HEK293T (cell line): ENCODE measurements at regions not wholly inside any gene's neighbourhood (a gene's known extent, or its start where the extent isn't known, plus 50 kb on each side); places are given as distances from the start of the nearest gene placed in this dataset.

Experiments used
- CTCF ChIA-PET: fragments of 350-600 bp; formaldehyde crosslinking; extraction: SDS; loops from one replicate; lab custom pipeline; 2021; ENCODE audit warnings: antibody characterized with exemption, inconsistent platforms; lab: Yijun Ruan, JAX
- POLR2A ChIA-PET: fragments of 350-600 bp; formaldehyde crosslinking; extraction: SDS; loops from one replicate; lab custom pipeline; 2020; ENCODE audit warnings: antibody characterized with exemption, inconsistent platforms; lab: Yijun Ruan, JAX
- DNase-seq: peaks from one replicate; pipeline ENCODE4 v3.0.0; 2012; ENCODE audit warnings: mixed read lengths; ENCODE audit errors: extremely low spot score
- ARNT ChIP-seq: fragments of 450-650 bp; IDR thresholded peaks from 2 replicates; pipeline ENCODE4 v1.6.1; 2017; ENCODE audit warnings: mild to moderate bottlenecking
- BHLHE40 ChIP-seq: fragments of 450-650 bp; IDR thresholded peaks from 2 replicates; pipeline ENCODE4 v1.6.1; 2016; ENCODE audit warnings: mild to moderate bottlenecking, moderate library complexity, borderline replicate concordance
- CTBP1 ChIP-seq: fragments of 450-650 bp; IDR thresholded peaks from 2 replicates; pipeline ENCODE4 v1.6.1; 2016; ENCODE audit warnings: borderline replicate concordance
- ELF4 ChIP-seq: fragments of 450-650 bp; IDR thresholded peaks from 2 replicates; pipeline ENCODE4 v1.6.1; 2017; ENCODE audit warnings: antibody characterized with exemption
- FOXA1 ChIP-seq: fragments of 450-650 bp; IDR thresholded peaks from 2 replicates; pipeline ENCODE4 v1.6.1; 2016; ENCODE audit warnings: mild to moderate bottlenecking
- FOXK2 ChIP-seq: fragments of 450-650 bp; IDR thresholded peaks from 2 replicates; pipeline ENCODE4 v1.6.1; 2016; ENCODE audit warnings: mild to moderate bottlenecking
- FOXM1 ChIP-seq: fragments of 450-650 bp; IDR thresholded peaks from 2 replicates; pipeline ENCODE4 v1.6.1; 2017; ENCODE audit warnings: mild to moderate bottlenecking, borderline replicate concordance
- HDGF ChIP-seq: fragments of 450-650 bp; IDR thresholded peaks from 2 replicates; pipeline ENCODE4 v1.6.1; 2017; ENCODE audit warnings: antibody characterized with exemption, borderline replicate concordance
- L3MBTL2 ChIP-seq: fragments of 450-650 bp; conservative IDR thresholded peaks from 2 replicates; pipeline ENCODE4 v1.6.1; 2016; ENCODE audit warnings: mild to moderate bottlenecking
- LEF1 ChIP-seq: fragments of 450-650 bp; IDR thresholded peaks from 2 replicates; pipeline ENCODE4 v1.6.1; 2017; ENCODE audit warnings: mild to moderate bottlenecking, borderline replicate concordance
- NFRKB ChIP-seq: fragments of 450-650 bp; IDR thresholded peaks from 2 replicates; pipeline ENCODE4 v1.6.1; 2016; ENCODE audit warnings: mild to moderate bottlenecking, moderate library complexity
- PKNOX1 ChIP-seq: fragments of 450-650 bp; IDR thresholded peaks from 2 replicates; pipeline ENCODE4 v1.6.1; 2016
- SP1 ChIP-seq: fragments of 450-650 bp; IDR thresholded peaks from 2 replicates; pipeline ENCODE4 v1.6.1; 2017
- SUZ12 ChIP-seq: fragments of 450-650 bp; IDR thresholded peaks from 2 replicates; pipeline ENCODE4 v1.6.1; 2016; ENCODE audit warnings: mild to moderate bottlenecking
- TARDBP ChIP-seq: fragments of 450-650 bp; IDR thresholded peaks from 2 replicates; pipeline ENCODE4 v1.6.1; 2016
- ZNF384 ChIP-seq: fragments of 450-650 bp; IDR thresholded peaks from 2 replicates; pipeline ENCODE4 v1.6.1; 2016

- CTCF ChIA-PET, result no interaction called here
- TF ChIP-seq ELF4, result no peak
- TF ChIP-seq FOXM1, result no peak
- TF ChIP-seq LEF1, result no peak
- no peak for TF ChIP-seq BHLHE40
- TF ChIP-seq CTBP1, result no peak
- DNase-seq, result no peak
- POLR2A ChIA-PET, result no interaction called here
Observed at GRCh38 chr14:89061696-89062095, 237.2 kb downstream of the TTC8 start.

GRCh38 chr14:89065879-89066278 is 241.4 kb downstream of the TTC8 start:
- POLR2A ChIA-PET, result no interaction called here
- DNase-seq, result no peak
- CTCF ChIA-PET, result no interaction called here
- TF ChIP-seq L3MBTL2 (no peak), FOXA1 (no peak), NFRKB (no peak), HDGF (no peak), ZNF384 (no peak), SUZ12 (no peak), CTBP1 (no peak), ELF4 (no peak), FOXM1 (no peak), FOXK2 (no peak), ARNT (no peak), TARDBP (no peak), PKNOX1 (no peak)

GRCh38 chr14:89067293-89067972 is 243.0 kb downstream of the TTC8 start:
- POLR2A ChIA-PET, result no interaction called here

GRCh38 chr14:89078021-89078795 is 253.8 kb downstream of the TTC8 start:
- CTCF ChIA-PET, result no interaction called here
- no peak for DNase-seq
- TF ChIP-seq L3MBTL2 (no peak), CTBP1 (no peak), PKNOX1 (no peak), NFRKB (no peak), ARNT (no peak), FOXA1 (no peak), HDGF (no peak), SP1 (no peak), LEF1 (no peak), TARDBP (no peak)

More at GRCh38 chr14:89067293-89067972, 243.0 kb downstream of the TTC8 start:
- TF ChIP-seq FOXA1 (no peak), PKNOX1 (no peak)
- CTCF ChIA-PET, result no interaction called here
- DNase-seq, result no peak

DNA sequence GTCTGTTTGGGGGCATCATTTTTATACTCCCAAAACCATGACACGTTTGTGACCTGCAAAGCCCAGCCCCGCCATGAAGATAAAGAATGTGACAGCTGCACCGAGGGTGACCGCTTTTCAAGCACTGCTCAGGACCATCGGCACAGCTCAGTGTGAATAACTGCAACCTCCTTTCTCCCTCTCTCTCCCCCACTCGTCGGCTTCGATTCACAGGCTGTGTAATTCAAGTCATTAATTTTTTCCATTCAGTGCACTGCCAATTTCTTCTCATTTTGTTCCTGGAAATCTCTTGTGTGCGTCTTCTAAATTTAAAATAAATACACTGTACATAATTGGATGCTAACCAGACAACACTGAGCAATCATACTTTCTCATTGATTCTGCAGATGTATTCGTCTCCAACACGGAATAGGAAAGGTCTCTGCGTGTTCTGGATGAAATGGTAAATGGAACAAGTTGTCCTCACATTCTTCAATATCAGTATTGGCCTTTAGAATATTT is 260.8 kb downstream of the TTC8 start:
- DNase-seq, result no peak
- TF ChIP-seq PKNOX1, result no peak
- ChIA-PET CTCF (no interaction called here), POLR2A (no interaction called here)

More at GRCh38 chr14:89078021-89078795, 253.8 kb downstream of the TTC8 start:
- POLR2A ChIA-PET, result no interaction called here

GRCh38 chr14:89085737-89086382 is 261.4 kb downstream of the TTC8 start:
- POLR2A ChIA-PET, result no interaction called here
- TF ChIP-seq SP1 (no peak), NFRKB (no peak), BHLHE40 (no peak), ELF4 (no peak), L3MBTL2 (no peak), FOXM1 (no peak), FOXA1 (no peak)
- no peak for DNase-seq
- CTCF ChIA-PET, result no interaction called here
